Skeletal muscle tissue (tissue), 1 donor: ENCODE measurements at regions not wholly inside any gene's neighbourhood (a gene's known extent, or its start where the extent isn't known, plus 50 kb on each side); places are given as distances from the start of the nearest gene placed in this dataset. TPM values are rescaled to one million over a fixed set of nuclear protein-coding genes. Genes with fewer than 3 reads are reported as not detected.

Experiments
- small RNA-seq: library from RNA; depleted of rRNA; stranded (forward); fragments of <200 nt; gene quantifications from one replicate; pipeline ENCODE3, GENCODE V24; 2014

Small RNA genes in the stretch of these regions (small RNA-seq; reads per million reads assigned to genes)
- gene HSPE1P19 = not detected
- not detected for gene RF00012
- gene RNU6-712P = not detected
